ENCODE measurements at regions not wholly inside any gene's neighbourhood (a gene's known extent, or its start where the extent isn't known, plus 50 kb on each side); places are given as distances from the start of the nearest gene placed in this dataset.

GRCh38 chr2:194718881-194719280 is 938.1 kb upstream of the SLC39A10 start (continued):
- TF ChIP-seq, protein P1, sequence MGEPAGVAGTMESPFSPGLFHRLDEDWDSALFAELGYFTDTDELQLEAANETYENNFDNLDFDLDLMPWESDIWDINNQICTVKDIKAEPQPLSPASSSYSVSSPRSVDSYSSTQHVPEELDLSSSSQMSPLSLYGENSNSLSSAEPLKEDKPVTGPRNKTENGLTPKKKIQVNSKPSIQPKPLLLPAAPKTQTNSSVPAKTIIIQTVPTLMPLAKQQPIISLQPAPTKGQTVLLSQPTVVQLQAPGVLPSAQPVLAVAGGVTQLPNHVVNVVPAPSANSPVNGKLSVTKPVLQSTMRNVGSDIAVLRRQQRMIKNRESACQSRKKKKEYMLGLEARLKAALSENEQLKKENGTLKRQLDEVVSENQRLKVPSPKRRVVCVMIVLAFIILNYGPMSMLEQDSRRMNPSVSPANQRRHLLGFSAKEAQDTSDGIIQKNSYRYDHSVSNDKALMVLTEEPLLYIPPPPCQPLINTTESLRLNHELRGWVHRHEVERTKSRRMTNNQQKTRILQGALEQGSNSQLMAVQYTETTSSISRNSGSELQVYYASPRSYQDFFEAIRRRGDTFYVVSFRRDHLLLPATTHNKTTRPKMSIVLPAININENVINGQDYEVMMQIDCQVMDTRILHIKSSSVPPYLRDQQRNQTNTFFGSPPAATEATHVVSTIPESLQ (CRISPR knock-in tag; conservative IDR thresholded peaks at IDR 0.05) = no peak
- TF ChIP-seq RERE (CRISPR knock-in tag; IDR thresholded peaks at IDR 0.05; ENCODE audit: low read depth) (no peak), THYN1 (CRISPR knock-in tag; IDR thresholded peaks at IDR 0.05; ENCODE audit: borderline replicate concordance, low read depth) (no peak), ASH2L (IDR thresholded peaks at IDR 0.05; ENCODE audit: insufficient read length, low read depth, low read length) (no peak), ZNF558 (CRISPR knock-in tag; IDR thresholded peaks at IDR 0.05; ENCODE audit: borderline replicate concordance) (no peak), SAFB2 (CRISPR knock-in tag; IDR thresholded peaks at IDR 0.05; ENCODE audit: borderline replicate concordance, low read depth) (no peak), POGZ (CRISPR knock-in tag; IDR thresholded peaks at IDR 0.05) (no peak), RORA (CRISPR knock-in tag; IDR thresholded peaks at IDR 0.05) (no peak), TOPORS (CRISPR knock-in tag; IDR thresholded peaks at IDR 0.05) (no peak), ZNF790 (CRISPR knock-in tag; IDR thresholded peaks at IDR 0.05; ENCODE audit: borderline replicate concordance) (no peak), ZSCAN25 (CRISPR knock-in tag; IDR thresholded peaks at IDR 0.05) (no peak), HMGXB3 (CRISPR knock-in tag; IDR thresholded peaks at IDR 0.05; ENCODE audit: borderline replicate concordance) (no peak)
- TF ChIP-seq, protein P2, sequence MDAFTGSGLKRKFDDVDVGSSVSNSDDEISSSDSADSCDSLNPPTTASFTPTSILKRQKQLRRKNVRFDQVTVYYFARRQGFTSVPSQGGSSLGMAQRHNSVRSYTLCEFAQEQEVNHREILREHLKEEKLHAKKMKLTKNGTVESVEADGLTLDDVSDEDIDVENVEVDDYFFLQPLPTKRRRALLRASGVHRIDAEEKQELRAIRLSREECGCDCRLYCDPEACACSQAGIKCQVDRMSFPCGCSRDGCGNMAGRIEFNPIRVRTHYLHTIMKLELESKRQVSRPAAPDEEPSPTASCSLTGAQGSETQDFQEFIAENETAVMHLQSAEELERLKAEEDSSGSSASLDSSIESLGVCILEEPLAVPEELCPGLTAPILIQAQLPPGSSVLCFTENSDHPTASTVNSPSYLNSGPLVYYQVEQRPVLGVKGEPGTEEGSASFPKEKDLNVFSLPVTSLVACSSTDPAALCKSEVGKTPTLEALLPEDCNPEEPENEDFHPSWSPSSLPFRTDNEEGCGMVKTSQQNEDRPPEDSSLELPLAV (CRISPR knock-in tag; conservative IDR thresholded peaks at IDR 0.05; ENCODE audit: low read depth) = no peak
